GM06990 (cell line): ENCODE measurements at regions not wholly inside any gene's neighbourhood (a gene's known extent, or its start where the extent isn't known, plus 50 kb on each side); places are given as distances from the start of the nearest gene placed in this dataset.

Experiments
- DNase-seq: peaks from one replicate; pipeline ENCODE4 v3.0.0-alpha.2; 2011; ENCODE audit not compliant: insufficient read length; ENCODE audit errors: extremely low read depth
- H3K27me3 ChIP-seq: replicated peaks from 2 replicates; pipeline ENCODE4 v1.6.0; 2011; ENCODE audit warnings: low read length; ENCODE audit not compliant: control insufficient read depth, insufficient read depth
- H3K36me3 ChIP-seq: 2 replicates; pipeline ENCODE4 v1.5.1; 2011; ENCODE audit warnings: low read length; ENCODE audit not compliant: control insufficient read depth, insufficient read depth
- H3K4me3 ChIP-seq: replicated peaks from 2 replicates; pipeline ENCODE4 v1.5.1; 2011; ENCODE audit warnings: low read depth, mild to moderate bottlenecking, control low read depth, low read length
- TF ChIP-seq, protein P1 (sequence below): IDR thresholded peaks from 2 replicates; pipeline ENCODE4 v1.5.1; 2011; ENCODE audit warnings: low read length, control low read depth, mild to moderate bottlenecking, inconsistent platforms; ENCODE audit not compliant: insufficient read depth, poor library complexity, severe bottlenecking

GRCh38 chr5:2183154-2184025, 300.7 kb upstream of the IRX4 start:
- TF ChIP-seq, protein P1, sequence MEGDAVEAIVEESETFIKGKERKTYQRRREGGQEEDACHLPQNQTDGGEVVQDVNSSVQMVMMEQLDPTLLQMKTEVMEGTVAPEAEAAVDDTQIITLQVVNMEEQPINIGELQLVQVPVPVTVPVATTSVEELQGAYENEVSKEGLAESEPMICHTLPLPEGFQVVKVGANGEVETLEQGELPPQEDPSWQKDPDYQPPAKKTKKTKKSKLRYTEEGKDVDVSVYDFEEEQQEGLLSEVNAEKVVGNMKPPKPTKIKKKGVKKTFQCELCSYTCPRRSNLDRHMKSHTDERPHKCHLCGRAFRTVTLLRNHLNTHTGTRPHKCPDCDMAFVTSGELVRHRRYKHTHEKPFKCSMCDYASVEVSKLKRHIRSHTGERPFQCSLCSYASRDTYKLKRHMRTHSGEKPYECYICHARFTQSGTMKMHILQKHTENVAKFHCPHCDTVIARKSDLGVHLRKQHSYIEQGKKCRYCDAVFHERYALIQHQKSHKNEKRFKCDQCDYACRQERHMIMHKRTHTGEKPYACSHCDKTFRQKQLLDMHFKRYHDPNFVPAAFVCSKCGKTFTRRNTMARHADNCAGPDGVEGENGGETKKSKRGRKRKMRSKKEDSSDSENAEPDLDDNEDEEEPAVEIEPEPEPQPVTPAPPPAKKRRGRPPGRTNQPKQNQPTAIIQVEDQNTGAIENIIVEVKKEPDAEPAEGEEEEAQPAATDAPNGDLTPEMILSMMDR: no peak
- H3K36me3 ChIP-seq: no peaks in the 10 kb centered on the region

GRCh38 chr5:2182020-2182419, 299.3 kb upstream of the IRX4 start:
- no peak for DNase-seq
- no peaks in the 10 kb centered on the region for H3K27me3 ChIP-seq
- TF ChIP-seq, protein P1: no peak
- no peaks in the 10 kb centered on the region for H3K36me3 ChIP-seq
- no peak overlapping the region for H3K4me3 ChIP-seq

More at GRCh38 chr5:2183154-2184025, 300.7 kb upstream of the IRX4 start:
- H3K27me3 ChIP-seq: no peaks in the 10 kb centered on the region
- no peak for DNase-seq
- H3K4me3 ChIP-seq: no peak overlapping the region

- TF ChIP-seq, protein P1: no peak
- DNase-seq: no peak
- Histone ChIP-seq H3K4me3 (no peak overlapping the region), H3K27me3 (no peaks in the 10 kb centered on the region), H3K36me3 (no peaks in the 10 kb centered on the region)
Measured at GRCh38 chr5:2181557-2181956, 298.8 kb upstream of the IRX4 start.

- TF ChIP-seq, protein P1: no peak
- Histone ChIP-seq H3K36me3 (no peaks in the 10 kb centered on the region), H3K4me3 (no peak overlapping the region), H3K27me3 (no peaks in the 10 kb centered on the region)
- no peak for DNase-seq
Measured at GRCh38 chr5:2181149-2181548, 298.4 kb upstream of the IRX4 start.

DNA sequence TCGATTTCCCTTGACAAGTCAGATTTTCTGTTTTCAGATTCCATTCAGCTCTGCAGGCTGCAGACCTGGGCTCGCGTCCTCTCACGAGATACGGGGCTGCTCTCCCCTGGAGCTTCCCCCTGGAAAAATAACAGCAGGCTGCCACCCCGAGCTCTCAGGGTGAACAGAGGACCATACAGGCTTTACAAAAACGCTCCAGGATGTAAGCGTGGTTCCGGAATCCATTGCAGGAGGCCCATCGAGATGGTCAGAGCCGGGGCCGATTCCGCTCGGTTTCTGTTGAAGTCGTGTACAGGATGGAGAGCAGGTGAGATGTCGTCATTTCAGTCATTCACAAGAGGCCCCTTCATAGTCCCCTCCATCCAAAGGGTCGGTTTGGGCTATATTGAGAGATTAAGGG, 297.7 kb upstream of the IRX4 start:
- no peak for DNase-seq
- Histone ChIP-seq H3K4me3 (no peak overlapping the region), H3K27me3 (no peaks in the 10 kb centered on the region), H3K36me3 (no peaks in the 10 kb centered on the region)
- TF ChIP-seq, protein P1: no peak

GRCh38 chr5:2179861-2180260, 297.1 kb upstream of the IRX4 start:
- Histone ChIP-seq H3K36me3 (no peaks in the 10 kb centered on the region), H3K27me3 (no peaks in the 10 kb centered on the region), H3K4me3 (no peak overlapping the region)
- TF ChIP-seq, protein P1: no peak
- DNase-seq: no peak
